HL-60 (cell line): ENCODE measurements at regions not wholly inside any gene's neighbourhood (a gene's known extent, or its start where the extent isn't known, plus 50 kb on each side); places are given as distances from the start of the nearest gene placed in this dataset.

ENCODE experiments used
- CTCF ChIP-seq: IDR thresholded peaks from one replicate; pipeline ENCODE4 v1.5.1; 2011; ENCODE audit warnings: low read length, control low read depth, inconsistent platforms; ENCODE audit not compliant: insufficient read depth
- GABPA ChIP-seq: IDR thresholded peaks from 2 replicates; pipeline ENCODE4 v1.6.1; 2012; ENCODE audit warnings: low read depth

- TF ChIP-seq CTCF: no peak
- no peak for TF ChIP-seq GABPA
Observed at GRCh38 chr12:72957454-72957853, 685.3 kb downstream of the TRHDE start.
